DOHH2 (cell line): ENCODE measurements at regions not wholly inside any gene's neighbourhood (a gene's known extent, or its start where the extent isn't known, plus 50 kb on each side); places are given as distances from the start of the nearest gene placed in this dataset.

Experiments
- H3F3A ChIP-seq: fragments of 200-600 bp; sonication (generic), shearing (Covaris generic); 2 replicates; pipeline ENCODE4 v1.6.0; 2016; ENCODE audit warnings: antibody characterized with exemption, mild to moderate bottlenecking; ENCODE audit not compliant: control insufficient read depth, insufficient read depth
- H3K27ac ChIP-seq: fragments of 200-600 bp; sonication (generic); 2 replicates; pipeline ENCODE4 v1.5.1; 2014; ENCODE audit warnings: low read depth, mild to moderate bottlenecking, low read length, moderate library complexity
- H3K27me3 ChIP-seq: fragments of 200-600 bp; sonication (generic); 2 replicates; pipeline ENCODE4 v1.6.1; 2014; ENCODE audit warnings: mild to moderate bottlenecking, low read length, mixed read lengths; ENCODE audit not compliant: control insufficient read depth
- H3K36me3 ChIP-seq: fragments of 200-600 bp; sonication (generic); 2 replicates; pipeline ENCODE4 v1.6.1; 2014; ENCODE audit warnings: mild to moderate bottlenecking, low read length, moderate library complexity, mixed read lengths; ENCODE audit not compliant: control insufficient read depth
- H3K4me1 ChIP-seq: fragments of 200-600 bp; sonication (generic); 2 replicates; pipeline ENCODE4 v1.6.1; 2014; ENCODE audit warnings: mild to moderate bottlenecking, low read length, mixed read lengths; ENCODE audit not compliant: control insufficient read depth
- H3K4me2 ChIP-seq: fragments of 200-600 bp; sonication (generic); 2 replicates; pipeline ENCODE4 v1.6.0; 2014; ENCODE audit warnings: mild to moderate bottlenecking, low read length, moderate library complexity
- H3K4me3 ChIP-seq: fragments of 200-600 bp; sonication (generic); 2 replicates; pipeline ENCODE4 v1.5.1; 2014; ENCODE audit warnings: mild to moderate bottlenecking, low read length, mixed read lengths
- H3K79me2 ChIP-seq: fragments of 200-600 bp; sonication (generic); 2 replicates; pipeline ENCODE4 v1.6.1; 2014; ENCODE audit warnings: mild to moderate bottlenecking, low read length, mixed read lengths; ENCODE audit not compliant: control insufficient read depth
- H3K9me2 ChIP-seq: fragments of 200-600 bp; sonication (generic); replicated peaks from 2 replicates; pipeline ENCODE4 v1.6.1; 2014; ENCODE audit warnings: mild to moderate bottlenecking, low read length, mixed read lengths; ENCODE audit not compliant: control insufficient read depth
- H3K9me3 ChIP-seq: fragments of 200-600 bp; sonication (generic); 2 replicates; pipeline ENCODE4 v1.6.1; 2014; ENCODE audit warnings: antibody characterized with exemption, low read length, mixed read lengths; ENCODE audit not compliant: control insufficient read depth, insufficient read depth
- H4K20me1 ChIP-seq: fragments of 200-600 bp; sonication (generic); 2 replicates; pipeline ENCODE4 v1.6.0; 2014; ENCODE audit warnings: low read depth, mild to moderate bottlenecking, antibody characterized with exemption, low read length, moderate library complexity; ENCODE audit not compliant: control insufficient read depth, insufficient read depth
- EZH2phosphoT487 ChIP-seq: fragments of 200-600 bp; sonication (generic); IDR thresholded peaks from 2 replicates; pipeline ENCODE4 v1.6.1; 2017; ENCODE audit warnings: borderline replicate concordance, mild to moderate bottlenecking, antibody characterized with exemption, low read length, moderate library complexity, mixed read lengths
- TF ChIP-seq, protein P1 (sequence below): fragments of 200-600 bp; sonication (generic); IDR thresholded peaks from one replicate; pipeline ENCODE4 v1.5.1; 2014; ENCODE audit warnings: antibody characterized with exemption, mild to moderate bottlenecking, low read depth, low read length; ENCODE audit not compliant: poor library complexity, severe bottlenecking

DNA sequence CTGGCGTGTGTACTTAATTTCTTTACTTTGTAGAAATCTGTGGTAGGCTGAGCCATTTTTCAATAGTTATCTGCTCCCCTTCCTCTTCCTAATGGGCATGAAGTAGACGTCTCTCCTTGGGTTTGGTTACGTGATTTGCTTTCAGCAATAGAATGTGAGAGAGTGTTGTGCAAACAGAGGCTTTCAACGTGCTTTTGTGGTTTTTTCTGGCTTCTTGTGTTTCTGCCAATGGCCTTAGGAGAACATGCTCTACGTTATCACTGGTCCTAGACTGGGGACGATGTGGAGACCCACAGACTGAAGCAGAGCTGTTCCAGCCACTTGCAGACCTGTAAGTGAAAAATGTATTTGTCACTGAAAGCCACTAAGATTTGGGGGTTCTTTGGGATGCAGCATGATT is 107.2 kb upstream of the NPTX2 start:
- TF ChIP-seq, protein P1, sequence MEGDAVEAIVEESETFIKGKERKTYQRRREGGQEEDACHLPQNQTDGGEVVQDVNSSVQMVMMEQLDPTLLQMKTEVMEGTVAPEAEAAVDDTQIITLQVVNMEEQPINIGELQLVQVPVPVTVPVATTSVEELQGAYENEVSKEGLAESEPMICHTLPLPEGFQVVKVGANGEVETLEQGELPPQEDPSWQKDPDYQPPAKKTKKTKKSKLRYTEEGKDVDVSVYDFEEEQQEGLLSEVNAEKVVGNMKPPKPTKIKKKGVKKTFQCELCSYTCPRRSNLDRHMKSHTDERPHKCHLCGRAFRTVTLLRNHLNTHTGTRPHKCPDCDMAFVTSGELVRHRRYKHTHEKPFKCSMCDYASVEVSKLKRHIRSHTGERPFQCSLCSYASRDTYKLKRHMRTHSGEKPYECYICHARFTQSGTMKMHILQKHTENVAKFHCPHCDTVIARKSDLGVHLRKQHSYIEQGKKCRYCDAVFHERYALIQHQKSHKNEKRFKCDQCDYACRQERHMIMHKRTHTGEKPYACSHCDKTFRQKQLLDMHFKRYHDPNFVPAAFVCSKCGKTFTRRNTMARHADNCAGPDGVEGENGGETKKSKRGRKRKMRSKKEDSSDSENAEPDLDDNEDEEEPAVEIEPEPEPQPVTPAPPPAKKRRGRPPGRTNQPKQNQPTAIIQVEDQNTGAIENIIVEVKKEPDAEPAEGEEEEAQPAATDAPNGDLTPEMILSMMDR, result no peak
- no peak for TF ChIP-seq EZH2phosphoT487
- H3K4me1 ChIP-seq, result no peaks in the 10 kb centered on the region
- no peaks in the 10 kb centered on the region for H3K36me3 ChIP-seq
- H3K27me3 ChIP-seq, result peaks cover 7% of the 10 kb centered on the region
- no peak overlapping the region for H3K4me3 ChIP-seq
- no peak overlapping the region for H3K27ac ChIP-seq
- no peaks in the 10 kb centered on the region for H3K79me2 ChIP-seq
- no peaks in the 10 kb centered on the region for H4K20me1 ChIP-seq
- no peak overlapping the region for H3K4me2 ChIP-seq
- no peaks in the 10 kb centered on the region for H3F3A ChIP-seq
- H3K9me3 ChIP-seq, result 0 out of 2 replicates have a peak, but pooled peaks cover 3% of the 10 kb centered on the region
- no peaks in the 10 kb centered on the region for H3K9me2 ChIP-seq

GRCh38 chr7:98506471-98506870 is 105.6 kb upstream of the BAIAP2L1 start:
- Histone ChIP-seq H3K4me1 (no peaks in the 10 kb centered on the region), H3F3A (no peaks in the 10 kb centered on the region)
- TF ChIP-seq EZH2phosphoT487, result no peak
- TF ChIP-seq, protein P1, result no peak

DNA sequence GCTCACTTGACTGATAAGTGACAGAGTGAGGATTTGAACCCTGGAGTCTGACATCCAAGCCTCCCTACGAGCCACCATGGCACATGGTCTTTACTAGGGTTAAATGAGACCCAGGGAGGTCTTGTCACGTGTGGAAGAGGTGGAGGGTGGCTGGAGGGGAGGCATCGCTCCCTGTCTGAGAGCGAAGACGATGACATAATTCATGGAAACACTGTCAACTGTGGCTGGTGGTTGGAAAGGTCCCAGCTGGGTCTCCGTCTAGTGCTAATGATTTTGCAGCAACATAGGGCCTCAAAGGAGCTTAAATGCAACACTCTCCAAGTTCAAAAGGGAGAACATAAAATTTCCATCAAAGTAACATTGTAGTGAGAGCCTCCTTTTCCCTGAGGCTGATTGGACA is 99.9 kb upstream of the BAIAP2L1 start:
- Histone ChIP-seq H3K9me3 (peaks cover 10% of the 10 kb centered on the region; the same call in 1 of the 2 replicates), H3K27me3 (no peaks in the 10 kb centered on the region; the same call in none of the 2 replicates), H3K9me2 (no peaks in the 10 kb centered on the region), H3K4me1 (no peaks in the 10 kb centered on the region), H3F3A (no peaks in the 10 kb centered on the region), H3K4me3 (no peak overlapping the region), H4K20me1 (no peaks in the 10 kb centered on the region), H3K27ac (no peak overlapping the region), H3K36me3 (no peaks in the 10 kb centered on the region), H3K79me2 (no peaks in the 10 kb centered on the region), H3K4me2 (no peak overlapping the region)
- TF ChIP-seq, protein P1, result no peak
- no peak for TF ChIP-seq EZH2phosphoT487

More at GRCh38 chr7:98506471-98506870, 105.6 kb upstream of the BAIAP2L1 start:
- no peaks in the 10 kb centered on the region for H3K36me3 ChIP-seq
- H3K4me3 ChIP-seq, result no peak overlapping the region
- H4K20me1 ChIP-seq, result no peaks in the 10 kb centered on the region
- no peaks in the 10 kb centered on the region for H3K79me2 ChIP-seq
- no peak overlapping the region for H3K4me2 ChIP-seq
- no peaks in the 10 kb centered on the region for H3K9me2 ChIP-seq
- 0 out of 2 replicates have a peak, but pooled peaks cover 3% of the 10 kb centered on the region for H3K9me3 ChIP-seq
- H3K27ac ChIP-seq, result no peak overlapping the region
- peaks cover 3% of the 10 kb centered on the region for H3K27me3 ChIP-seq
